ENCODE measurements at regions not wholly inside any gene's neighbourhood (a gene's known extent, or its start where the extent isn't known, plus 50 kb on each side); places are given as distances from the start of the nearest gene placed in this dataset.
A peak's percentile ranks its signal among the peaks of the same experiment; 100 is the strongest.

DNA sequence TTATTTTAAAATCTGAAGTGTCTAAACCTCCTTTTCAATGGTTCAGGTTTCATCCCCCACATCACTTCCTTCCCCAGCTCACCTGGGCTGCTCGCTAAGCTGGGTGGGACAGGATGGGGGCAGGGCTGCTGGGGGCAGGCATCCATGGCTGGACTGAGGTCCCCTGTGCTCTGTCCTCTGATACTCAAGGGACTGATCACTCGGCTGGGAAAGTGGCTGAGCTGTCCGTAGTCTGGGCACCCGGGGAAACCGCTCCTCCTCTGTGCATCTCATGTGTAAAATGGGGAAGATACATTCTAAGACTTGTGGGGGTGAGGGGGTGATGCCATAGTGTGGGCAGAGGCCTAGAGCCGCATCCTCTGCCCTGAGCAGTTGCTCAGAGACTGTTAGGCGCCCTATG, 411.2 kb downstream of the MATN1 start:
- DNase-seq (ENCODE audit: low spot score) = no peak
- H3K36me3 Mint-ChIP-seq = no peaks in the 10 kb centered on the region
- Histone ChIP-seq H3K27me3 (no peaks in the 10 kb centered on the region), H3K4me1 (no peaks in the 10 kb centered on the region), H3K4me2 (no peak overlapping the region), H3F3A (ENCODE audit: low read depth) (no peaks in the 10 kb centered on the region), H4K20me1 (ENCODE audit: low read depth) (no peaks in the 10 kb centered on the region), H3K9me3 (ENCODE audit: low read depth) (no peaks in the 10 kb centered on the region), H3K27ac (no peak overlapping the region), H3K79me2 (ENCODE audit: low read depth) (no peaks in the 10 kb centered on the region), H3K9ac (no peak overlapping the region), H3K36me3 (no peaks in the 10 kb centered on the region), H3K4me3 (no peak overlapping the region), H2AFZ (replicated peaks) (no peak overlapping the region)
- H3K4me1 Mint-ChIP-seq = peaks cover 7% of the 10 kb centered on the region
- H3K27ac Mint-ChIP-seq = no peak overlapping the region
- no peaks in the 10 kb centered on the region for H3K9me3 Mint-ChIP-seq
- no peak overlapping the region for H3K4me3 Mint-ChIP-seq
- H3K27me3 Mint-ChIP-seq (ENCODE audit: insufficient read depth, low read depth) = peaks cover 9% of the 10 kb centered on the region
- TF ChIP-seq EZH2phosphoT487 (IDR thresholded peaks at IDR 0.05) (no peak), EZH2 (IDR thresholded peaks at IDR 0.05) (no peak)
- TF ChIP-seq, protein P1, sequence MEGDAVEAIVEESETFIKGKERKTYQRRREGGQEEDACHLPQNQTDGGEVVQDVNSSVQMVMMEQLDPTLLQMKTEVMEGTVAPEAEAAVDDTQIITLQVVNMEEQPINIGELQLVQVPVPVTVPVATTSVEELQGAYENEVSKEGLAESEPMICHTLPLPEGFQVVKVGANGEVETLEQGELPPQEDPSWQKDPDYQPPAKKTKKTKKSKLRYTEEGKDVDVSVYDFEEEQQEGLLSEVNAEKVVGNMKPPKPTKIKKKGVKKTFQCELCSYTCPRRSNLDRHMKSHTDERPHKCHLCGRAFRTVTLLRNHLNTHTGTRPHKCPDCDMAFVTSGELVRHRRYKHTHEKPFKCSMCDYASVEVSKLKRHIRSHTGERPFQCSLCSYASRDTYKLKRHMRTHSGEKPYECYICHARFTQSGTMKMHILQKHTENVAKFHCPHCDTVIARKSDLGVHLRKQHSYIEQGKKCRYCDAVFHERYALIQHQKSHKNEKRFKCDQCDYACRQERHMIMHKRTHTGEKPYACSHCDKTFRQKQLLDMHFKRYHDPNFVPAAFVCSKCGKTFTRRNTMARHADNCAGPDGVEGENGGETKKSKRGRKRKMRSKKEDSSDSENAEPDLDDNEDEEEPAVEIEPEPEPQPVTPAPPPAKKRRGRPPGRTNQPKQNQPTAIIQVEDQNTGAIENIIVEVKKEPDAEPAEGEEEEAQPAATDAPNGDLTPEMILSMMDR (IDR thresholded peaks at IDR 0.05) = no peak

DNA sequence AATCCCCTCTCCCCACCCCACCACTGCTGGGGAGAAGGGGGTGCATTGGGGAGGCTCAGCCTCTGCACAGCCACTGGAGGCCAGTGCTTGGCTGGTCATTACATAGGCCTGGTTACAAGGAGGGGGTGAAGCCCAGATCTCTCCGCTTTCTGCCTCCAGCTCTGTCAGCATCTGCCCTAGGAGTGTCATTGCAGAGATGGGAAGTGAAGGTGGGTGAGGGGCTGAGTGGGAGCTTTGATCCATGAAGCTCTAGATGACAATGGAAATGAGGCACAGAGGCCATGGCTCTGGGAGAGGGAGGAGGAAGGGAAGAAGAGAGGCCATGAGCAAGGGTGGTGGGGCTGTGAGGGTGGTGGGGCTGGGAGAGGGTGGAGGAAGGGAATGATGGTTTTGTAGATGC, 411.6 kb downstream of the MATN1 start:
- no peak overlapping the region for H3K27ac ChIP-seq

DNA sequence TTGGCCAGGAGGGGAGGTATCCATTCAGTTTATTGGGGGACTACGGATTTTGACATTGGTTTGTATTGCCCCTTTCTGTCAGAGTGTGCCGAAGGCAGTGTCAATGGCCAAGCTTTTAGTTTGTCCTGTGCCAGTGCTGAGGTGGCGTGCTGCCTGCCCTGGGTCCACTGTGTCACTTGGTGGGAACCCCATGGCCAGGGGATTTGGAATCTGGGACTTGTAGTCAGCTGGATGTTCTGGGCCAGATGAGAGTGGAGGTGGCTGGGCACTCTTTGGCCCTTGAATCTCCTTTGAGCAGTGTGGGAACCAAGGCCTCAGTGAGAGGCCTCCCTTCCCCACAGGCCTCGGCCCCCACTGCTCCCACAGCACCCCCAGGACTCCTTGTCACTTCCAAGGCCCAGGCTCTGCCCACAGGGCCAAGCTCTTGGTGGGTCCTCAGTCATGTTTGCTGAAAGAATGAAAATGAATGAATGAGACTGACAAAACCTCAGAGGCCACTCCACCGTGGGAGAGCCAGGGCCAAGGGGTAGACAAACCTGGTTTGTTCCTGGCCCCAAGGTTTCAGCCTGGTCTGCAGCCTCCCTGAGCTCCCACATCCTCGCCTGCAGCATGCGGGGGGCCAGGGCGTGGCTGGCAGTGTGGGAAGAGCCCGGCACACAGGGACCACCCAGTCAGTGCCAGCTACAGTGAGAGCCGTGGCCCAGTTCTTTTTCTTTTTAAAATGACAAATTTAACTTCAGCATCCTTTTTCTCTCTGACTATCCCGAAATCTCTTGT, 412.2 kb downstream of the MATN1 start:
- Histone ChIP-seq H3K4me1 (no peaks in the 10 kb centered on the region), H3K27me3 (no peaks in the 10 kb centered on the region), H3F3A (ENCODE audit: low read depth) (no peaks in the 10 kb centered on the region), H4K20me1 (ENCODE audit: low read depth) (no peaks in the 10 kb centered on the region), H3K27ac (no peak overlapping the region), H3K4me3 (no peak overlapping the region), H3K36me3 (no peaks in the 10 kb centered on the region), H3K9me3 (ENCODE audit: low read depth) (no peaks in the 10 kb centered on the region), H2AFZ (replicated peaks) (no peak overlapping the region), H3K4me2 (no peak overlapping the region), H3K79me2 (ENCODE audit: low read depth) (no peaks in the 10 kb centered on the region), H3K9ac (no peak overlapping the region)
- Mint-ChIP-seq H3K4me1 (peaks cover 7% of the 10 kb centered on the region), H3K4me3 (peak overlapping the region; percentile 51), H3K27ac (peak overlapping the region; percentile 86), H3K27me3 (ENCODE audit: insufficient read depth, low read depth) (peaks cover 9% of the 10 kb centered on the region), H3K36me3 (no peaks in the 10 kb centered on the region), H3K9me3 (no peaks in the 10 kb centered on the region)
- TF ChIP-seq EZH2 (IDR thresholded peaks at IDR 0.05) (no peak), EZH2phosphoT487 (IDR thresholded peaks at IDR 0.05) (no peak)
- TF ChIP-seq, protein P1 (IDR thresholded peaks at IDR 0.05) = no peak
- DNase-seq (ENCODE audit: low spot score) = no peak

More for the DNA sequence above, 411.6 kb downstream of the MATN1 start:
- Histone ChIP-seq H3K4me3 (no peak overlapping the region), H3K27me3 (no peaks in the 10 kb centered on the region), H3F3A (ENCODE audit: low read depth) (no peaks in the 10 kb centered on the region), H3K4me1 (no peaks in the 10 kb centered on the region), H4K20me1 (ENCODE audit: low read depth) (no peaks in the 10 kb centered on the region), H3K79me2 (ENCODE audit: low read depth) (no peaks in the 10 kb centered on the region), H3K9me3 (ENCODE audit: low read depth) (no peaks in the 10 kb centered on the region), H3K4me2 (no peak overlapping the region), H3K36me3 (no peaks in the 10 kb centered on the region), H2AFZ (replicated peaks) (no peak overlapping the region), H3K9ac (no peak overlapping the region)
- Mint-ChIP-seq H3K27me3 (ENCODE audit: insufficient read depth, low read depth) (peaks cover 9% of the 10 kb centered on the region), H3K4me3 (peak overlapping the region; percentile 51), H3K36me3 (no peaks in the 10 kb centered on the region), H3K4me1 (peaks cover 7% of the 10 kb centered on the region), H3K9me3 (no peaks in the 10 kb centered on the region), H3K27ac (peak overlapping the region; percentile 86)
- no peak for DNase-seq (ENCODE audit: low spot score)
- no peak for TF ChIP-seq EZH2phosphoT487 (IDR thresholded peaks at IDR 0.05)
- TF ChIP-seq, protein P1 (IDR thresholded peaks at IDR 0.05) = no peak
- no peak for TF ChIP-seq EZH2 (IDR thresholded peaks at IDR 0.05)

Data from neural progenitor cell (in vitro differentiated cells).